GM18498 (cell line): ENCODE measurements at regions not wholly inside any gene's neighbourhood (a gene's known extent, or its start where the extent isn't known, plus 50 kb on each side); places are given as distances from the start of the nearest gene placed in this dataset.

Source experiments
- ATAC-seq: cut with Tn5 transposase; IDR thresholded peaks from one replicate; pipeline ENCODE4 v1.9.1; 2021; ENCODE audit warnings: mild to moderate bottlenecking, moderate library complexity; ENCODE audit not compliant: unreplicated experiment

GRCh38 chr12:61362037-61362436, 898.2 kb upstream of the USP15 start:
- no peak for ATAC-seq

- ATAC-seq, result no peak
Measured at GRCh38 chr12:61365001-61365400, 895.2 kb upstream of the USP15 start.

GRCh38 chr12:61367281-61367785, 892.9 kb upstream of the USP15 start:
- ATAC-seq, result no peak

GRCh38 chr12:61369241-61369910, 890.8 kb upstream of the USP15 start:
- no peak for ATAC-seq

GRCh38 chr12:61384511-61384910, 875.7 kb upstream of the USP15 start:
- ATAC-seq, result no peak

GRCh38 chr12:61385771-61386170, 874.4 kb upstream of the USP15 start:
- no peak for ATAC-seq

GRCh38 chr12:61397668-61398067, 862.5 kb upstream of the USP15 start:
- ATAC-seq, result no peak

- ATAC-seq, result no peak
Measured at GRCh38 chr12:61412201-61412600, 848.0 kb upstream of the USP15 start.

GRCh38 chr12:61414470-61414869, 845.7 kb upstream of the USP15 start:
- ATAC-seq, result no peak

GRCh38 chr12:61422786-61423185, 837.4 kb upstream of the USP15 start:
- no peak for ATAC-seq

GRCh38 chr12:61452076-61452475, 808.1 kb upstream of the USP15 start:
- no peak for ATAC-seq

GRCh38 chr12:61487728-61488127, 772.5 kb upstream of the USP15 start:
- no peak for ATAC-seq

GRCh38 chr12:61490526-61491498, 769.4 kb upstream of the USP15 start:
- no peak for ATAC-seq

- ATAC-seq, result no peak
Measured at GRCh38 chr12:61502179-61502578, 758.0 kb upstream of the USP15 start.

GRCh38 chr12:61504396-61505080, 755.7 kb upstream of the USP15 start:
- no peak for ATAC-seq

- ATAC-seq, result no peak
Measured at GRCh38 chr12:61513499-61513898, 746.7 kb upstream of the USP15 start.

- no peak for ATAC-seq
Measured at GRCh38 chr12:61514016-61514415, 746.2 kb upstream of the USP15 start.

GRCh38 chr12:61521258-61521657, 738.9 kb upstream of the USP15 start:
- ATAC-seq, result no peak

GRCh38 chr12:61523276-61523992, 736.8 kb upstream of the USP15 start:
- ATAC-seq, result no peak

- ATAC-seq, result no peak
Measured at GRCh38 chr12:61524851-61525250, 735.4 kb upstream of the USP15 start.

- ATAC-seq, result no peak
Measured at GRCh38 chr12:61525331-61525730, 734.9 kb upstream of the USP15 start.
